Astrocyte of the spinal cord (primary cell): ENCODE measurements at regions not wholly inside any gene's neighbourhood (a gene's known extent, or its start where the extent isn't known, plus 50 kb on each side); places are given as distances from the start of the nearest gene placed in this dataset.

Source experiments
- DNase-seq: peaks from one replicate; pipeline ENCODE4 v3.0.0; 2011; ENCODE audit warnings: low read depth, low spot score
- H3K4me3 ChIP-seq: 2 replicates; pipeline ENCODE4 v1.5.1; 2011; ENCODE audit warnings: low read depth, mild to moderate bottlenecking, low read length, moderate library complexity
- CTCF ChIP-seq: IDR thresholded peaks from 2 replicates; pipeline ENCODE4 v1.5.1; 2012; ENCODE audit warnings: low read depth, mild to moderate bottlenecking, low read length, inconsistent platforms
- in situ Hi-C: cut with HindIII; loops from 2 replicates; pipeline ENCODE4 v1.10.0; 2017; ENCODE audit warnings: low sequenced_read_pairs

- no peak for DNase-seq
- in situ Hi-C loops, result no loop called here
- H3K4me3 ChIP-seq, result no peak overlapping the region
- no peak for TF ChIP-seq CTCF
Measured at GRCh38 chr2:42847596-42848151, 55.3 kb upstream of the HAAO start.

GRCh38 chr2:42846932-42847595 lies 54.7 kb upstream of the HAAO start:
- in situ Hi-C loops, result no loop called here
- no peak for TF ChIP-seq CTCF
- DNase-seq, result no peak
- H3K4me3 ChIP-seq, result no peak overlapping the region

- TF ChIP-seq CTCF, result no peak
- no peak overlapping the region for H3K4me3 ChIP-seq
- DNase-seq, result no peak
- in situ Hi-C loops, result no loop called here
Measured at GRCh38 chr2:42846026-42846425, 53.6 kb upstream of the HAAO start.

GRCh38 chr2:42844901-42845821 lies 52.8 kb upstream of the HAAO start:
- in situ Hi-C loops, result no loop called here
- H3K4me3 ChIP-seq, result no peak overlapping the region
- no peak for DNase-seq
- no peak for TF ChIP-seq CTCF

- no peak for TF ChIP-seq CTCF
- H3K4me3 ChIP-seq, result no peak overlapping the region
- no peak for DNase-seq
- in situ Hi-C loops, result no loop called here
Measured at GRCh38 chr2:42844366-42844765, 52.0 kb upstream of the HAAO start.

GRCh38 chr2:42843611-42844010 lies 51.2 kb upstream of the HAAO start:
- TF ChIP-seq CTCF, result no peak
- in situ Hi-C loops, result no loop called here
- no peak overlapping the region for H3K4me3 ChIP-seq
- no peak for DNase-seq
